IMR-90 (cell line): ENCODE measurements at regions not wholly inside any gene's neighbourhood (a gene's known extent, or its start where the extent isn't known, plus 50 kb on each side); places are given as distances from the start of the nearest gene placed in this dataset.

Source experiments
- ATAC-seq: fragments of 200-7000 bp; cut with Tn5 transposase; 2 replicates; pipeline ENCODE4 v1.9.1; 2020; ENCODE audit warnings: low read depth, mild to moderate bottlenecking, moderate library complexity
- BruUV-seq: library from RNA; stranded (reverse); fragments of 400-500 nt; replicated peaks from 2 replicates; lab custom pipeline; 2021; lab: Mats Ljungman, UMichigan
- CTCF ChIA-PET: fragments of 300-600 bp; formaldehyde crosslinking; extraction: SDS; loops from one replicate; lab custom pipeline; 2021; ENCODE audit warnings: antibody characterized with exemption; lab: Yijun Ruan, JAX
- POLR2A ChIA-PET: fragments of 300-600 bp; sonication (Branson Sonifier 250); formaldehyde crosslinking; loops from one replicate; lab custom pipeline; 2022; ENCODE audit warnings: antibody characterized with exemption; ENCODE audit not compliant: unreplicated experiment; lab: Charles Lee
- DNase-seq: peaks from one replicate; pipeline ENCODE4 v3.0.0; 2013
- H2AFZ ChIP-seq: replicated peaks from 2 replicates; pipeline ENCODE3; 2013; ENCODE audit warnings: low read length, mild to moderate bottlenecking; ENCODE audit not compliant: poor library complexity
- H2AK5ac ChIP-seq: 2 replicates; pipeline ENCODE4 v1.6.1; 2013; ENCODE audit warnings: low read depth, low read length, inconsistent platforms
- H2AK9ac ChIP-seq: replicated peaks from 2 replicates; pipeline ENCODE3; 2013; ENCODE audit warnings: mild to moderate bottlenecking, low read depth, low read length, moderate library complexity; ENCODE audit not compliant: poor library complexity
- H2BK120ac ChIP-seq: 2 replicates; pipeline ENCODE4 v1.6.1; 2013; ENCODE audit warnings: low read depth, low read length, inconsistent platforms
- H2BK15ac ChIP-seq: 3 replicates; pipeline ENCODE4 v1.6.1; 2013; ENCODE audit warnings: low read depth, low read length, inconsistent platforms
- H2BK20ac ChIP-seq: 2 replicates; pipeline ENCODE4 v1.6.1; 2013; ENCODE audit warnings: low read depth, mild to moderate bottlenecking, inconsistent platforms, low read length, moderate library complexity
- H2BK5ac ChIP-seq: 2 replicates; pipeline ENCODE4 v1.6.1; 2013; ENCODE audit warnings: mild to moderate bottlenecking, low read depth, low read length, inconsistent platforms; ENCODE audit not compliant: poor library complexity, severe bottlenecking
- H3K14ac ChIP-seq: replicated peaks from 2 replicates; pipeline ENCODE4 v1.6.1; 2013; ENCODE audit warnings: low read depth, low read length, inconsistent platforms
- H3K18ac ChIP-seq: 2 replicates; pipeline ENCODE4 v1.6.1; 2013; ENCODE audit warnings: low read depth, low read length, control low read depth
- H3K23ac ChIP-seq: 2 replicates; pipeline ENCODE4 v1.6.1; 2013; ENCODE audit warnings: low read depth, low read length, inconsistent platforms
- H3K27ac ChIP-seq: 2 replicates; pipeline ENCODE4 v1.5.1; 2013; ENCODE audit warnings: mild to moderate bottlenecking, control low read depth, low read length; ENCODE audit not compliant: insufficient read depth
- H3K27me3 ChIP-seq: 2 replicates; pipeline ENCODE4 v1.6.1; 2013; ENCODE audit warnings: low read length; ENCODE audit not compliant: control insufficient read depth, insufficient read depth
- H3K36me3 ChIP-seq: 2 replicates; pipeline ENCODE4 v1.6.1; 2013; ENCODE audit warnings: low read length, mixed read lengths; ENCODE audit not compliant: control insufficient read depth, insufficient read depth
- H3K4ac ChIP-seq: 2 replicates; pipeline ENCODE4 v1.6.1; 2013; ENCODE audit warnings: low read depth, low read length, inconsistent platforms
- H3K4me1 ChIP-seq: 2 replicates; pipeline ENCODE4 v1.6.1; 2013; ENCODE audit warnings: low read length, mixed read lengths; ENCODE audit not compliant: control insufficient read depth, insufficient read depth
- H3K4me2 ChIP-seq: 2 replicates; pipeline ENCODE4 v1.6.1; 2013; ENCODE audit warnings: low read depth, mild to moderate bottlenecking, control low read depth, low read length, moderate library complexity
- H3K4me3 ChIP-seq: 2 replicates; pipeline ENCODE4 v1.5.1; 2013; ENCODE audit warnings: low read depth, mild to moderate bottlenecking, control low read depth, low read length, moderate library complexity; ENCODE audit not compliant: insufficient read depth
- H3K56ac ChIP-seq: 2 replicates; pipeline ENCODE4 v1.6.1; 2013; ENCODE audit warnings: low read length, inconsistent platforms; ENCODE audit not compliant: insufficient read depth; ENCODE audit errors: extremely low read depth
- H3K79me1 ChIP-seq, 2 experiments: 2 replicates each; pipeline ENCODE4 v1.6.1; 2013; ENCODE audit warnings: low read length in 2 of 2, inconsistent platforms in 1 of 2, low read depth in 1 of 2
- H3K9ac ChIP-seq: 2 replicates; pipeline ENCODE4 v1.6.1; 2013; ENCODE audit warnings: low read depth, low read length, control low read depth
- H3K9me1 ChIP-seq: 2 replicates; pipeline ENCODE4 v1.6.1; 2013; ENCODE audit warnings: low read length, inconsistent platforms; ENCODE audit not compliant: insufficient read depth
- H3K9me3 ChIP-seq: 2 replicates; pipeline ENCODE4 v1.6.1; 2013; ENCODE audit warnings: low read length; ENCODE audit not compliant: control insufficient read depth, insufficient read depth
- H4K20me1 ChIP-seq: 2 replicates; pipeline ENCODE4 v1.6.1; 2013; ENCODE audit warnings: low read length, inconsistent platforms; ENCODE audit not compliant: insufficient read depth
- H4K5ac ChIP-seq: 2 replicates; pipeline ENCODE4 v1.6.1; 2013; ENCODE audit warnings: mild to moderate bottlenecking, low read depth, low read length, control low read depth
- H4K8ac ChIP-seq, 2 experiments: 2 replicates each; pipeline ENCODE4 v1.6.1; 2013; ENCODE audit warnings: low read depth in 2 of 2, low read length in 2 of 2, control low read depth in 1 of 2, inconsistent platforms in 1 of 2
- H4K91ac ChIP-seq: 2 replicates; pipeline ENCODE4 v1.6.1; 2013; ENCODE audit warnings: low read depth, low read length, inconsistent platforms; ENCODE audit not compliant: insufficient read depth
- BHLHE40 ChIP-seq: fragments of 150-350 bp; IDR thresholded peaks from 2 replicates; pipeline ENCODE4 v1.6.1; 2016; ENCODE audit warnings: mild to moderate bottlenecking, low read depth, low read length
- CEBPB ChIP-seq: IDR thresholded peaks from 2 replicates; pipeline ENCODE4 v1.6.1; 2012; ENCODE audit warnings: low read depth, low read length, improper control_type of control experiment
- CHD1 ChIP-seq: IDR thresholded peaks from 2 replicates; pipeline ENCODE4 v1.6.1; 2012; ENCODE audit warnings: low read depth, low read length, improper control_type of control experiment
- CTCF ChIP-seq: conservative IDR thresholded peaks from 2 replicates; pipeline ENCODE4 v1.5.1; 2012; ENCODE audit warnings: mild to moderate bottlenecking, low read depth, low read length, improper control_type of control experiment
- ELK1 ChIP-seq: fragments of 150-350 bp; IDR thresholded peaks from 2 replicates; pipeline ENCODE4 v1.6.1; 2016; ENCODE audit warnings: low read depth, mild to moderate bottlenecking, low read length, moderate library complexity, borderline replicate concordance
- FOS ChIP-seq: fragments of 150-350 bp; IDR thresholded peaks from 2 replicates; pipeline ENCODE4 v1.6.1; 2016; ENCODE audit warnings: low read depth, low read length
- MAFK ChIP-seq: IDR thresholded peaks from 2 replicates; pipeline ENCODE4 v1.6.1; 2012; ENCODE audit warnings: low read depth, low read length, improper control_type of control experiment
- MAZ ChIP-seq: IDR thresholded peaks from 2 replicates; pipeline ENCODE4 v1.6.1; 2012; ENCODE audit warnings: low read depth, mild to moderate bottlenecking, low read length, improper control_type of control experiment, moderate library complexity, borderline replicate concordance
- MXI1 ChIP-seq: IDR thresholded peaks from 2 replicates; pipeline ENCODE4 v1.6.1; 2012; ENCODE audit warnings: low read depth, mild to moderate bottlenecking, low read length, moderate library complexity, borderline replicate concordance
- NFE2L2 ChIP-seq: fragments of 150-350 bp; IDR thresholded peaks from 2 replicates; pipeline ENCODE4 v1.6.1; 2016; ENCODE audit warnings: low read depth, mild to moderate bottlenecking, low read length
- POLR2A ChIP-seq: IDR thresholded peaks from 2 replicates; pipeline ENCODE4 v1.6.1; 2012; ENCODE audit warnings: mild to moderate bottlenecking, low read depth, low read length
- RAD21 ChIP-seq: IDR thresholded peaks from 2 replicates; pipeline ENCODE4 v1.6.1; 2012; ENCODE audit warnings: low read length, improper control_type of control experiment
- RCOR1 ChIP-seq: IDR thresholded peaks from 2 replicates; pipeline ENCODE4 v1.6.1; 2012; ENCODE audit warnings: mild to moderate bottlenecking, low read length, improper control_type of control experiment; ENCODE audit not compliant: insufficient replicate concordance
- RFX5 ChIP-seq: IDR thresholded peaks from 2 replicates; pipeline ENCODE4 v1.8.0; 2012; ENCODE audit warnings: low read depth, mild to moderate bottlenecking, low read length, moderate library complexity
- SMC3 ChIP-seq: fragments of 150-350 bp; IDR thresholded peaks from 2 replicates; pipeline ENCODE4 v1.6.1; 2016; ENCODE audit warnings: low read depth, mild to moderate bottlenecking, antibody characterized with exemption, low read length, moderate library complexity
- USF2 ChIP-seq: fragments of 150-350 bp; IDR thresholded peaks from 2 replicates; pipeline ENCODE4 v1.6.1; 2017; ENCODE audit warnings: mild to moderate bottlenecking, antibody characterized with exemption, low read length, low read depth
- WGBS, 2 experiments: methylation state at CpG; one replicate each; pipeline versions ENCODE4 v1.1.5 to v1.1.7; 2013; ENCODE audit warnings: missing lambda C conversion rate in 2 of 2; ENCODE audit not compliant: insufficient read length in 1 of 2; ENCODE audit errors: extremely low coverage in 2 of 2; 5-methylcytosine and 5-hydroxymethylcytosine counted together
- dilution Hi-C: fragments of 300-500 bp; cut with HindIII; formaldehyde crosslinking; loops from one replicate; pipeline ENCODE4 v1.14.3; 2018; ENCODE audit warnings: low sequenced_read_pairs; ENCODE audit not compliant: unreplicated experiment
- in situ Hi-C: fragments of 300-500 bp; cut with MboI; formaldehyde crosslinking; loops from 3 replicates; pipeline ENCODE4 v1.14.3; 2019; ENCODE audit warnings: low sequenced_read_pairs, inconsistent platforms, mixed read lengths
- intact Hi-C: fragments of 100-400 bp; cut with micrococcal nuclease; formaldehyde crosslinking; loops from 2 replicates; pipeline ENCODE4 v1.10.0; 2022

- TF ChIP-seq RFX5 (no peak), MAZ (no peak), FOS (no peak), USF2 (no peak), CHD1 (no peak), NFE2L2 (no peak), ELK1 (no peak), BHLHE40 (no peak), CEBPB (no peak), CTCF (no peak), RAD21 (no peak), RCOR1 (no peak), SMC3 (no peak), POLR2A (no peak), MXI1 (no peak), MAFK (no peak)
- Histone ChIP-seq H3K36me3 (no peaks in the 10 kb centered on the region), H2BK15ac (no peak overlapping the region), H3K14ac (no peak overlapping the region), H3K23ac (no peak overlapping the region), H3K4me1 (no peaks in the 10 kb centered on the region), H4K8ac (no peak overlapping the region), H2AFZ (no peak overlapping the region), H2AK9ac (no peak overlapping the region), H3K9me3 (no peaks in the 10 kb centered on the region), H3K27me3 (0 out of 2 replicates have a peak, but pooled peaks cover 1% of the 10 kb centered on the region), H2BK5ac (no peak overlapping the region), H4K5ac (no peak overlapping the region), H3K9ac (no peak overlapping the region), H4K91ac (no peak overlapping the region), H3K4me3 (no peak overlapping the region), H3K18ac (no peak overlapping the region), H3K79me1 (no peaks in the 10 kb centered on the region), H2BK20ac (no peak overlapping the region), H3K27ac (no peak overlapping the region), H3K56ac (no peak overlapping the region), H3K4me2 (no peak overlapping the region), H4K20me1 (no peaks in the 10 kb centered on the region), H3K9me1 (no peaks in the 10 kb centered on the region), H3K4ac (no peak overlapping the region), H2BK120ac (no peak overlapping the region), H2AK5ac (no peak overlapping the region)
- no peak for ATAC-seq
- ChIA-PET CTCF (no interaction called here), POLR2A (no interaction called here)
- DNase-seq: no peak
- in situ Hi-C loops (no loop called here), dilution Hi-C loops (no loop called here), intact Hi-C loops (no loop called here)
- 60% methylated on average over 1 of the region's 7 CpGs; no CpG with 5 or more reads in 1 of the 2 experiments for WGBS, 2 experiments
- no TSS peak for BruUV-seq
Observed at GRCh38 chr6:79408256-79408974, 128.8 kb downstream of the LCA5 start.
